ENCODE measurements at regions not wholly inside any gene's neighbourhood (a gene's known extent, or its start where the extent isn't known, plus 50 kb on each side); places are given as distances from the start of the nearest gene placed in this dataset.

GRCh38 chr13:50419331-50419865 lies 404.2 kb downstream of the KCNRG start:
- no peak overlapping the region for H3K4me3 ChIP-seq (ENCODE audit: low read depth, low read length)
- no peak for TF ChIP-seq CTCF (IDR thresholded peaks at IDR 0.05; ENCODE audit: borderline replicate concordance, insufficient read depth, low read depth, low read length)

GRCh38 chr13:50419896-50420295 lies 404.7 kb downstream of the KCNRG start:
- H3K4me3 ChIP-seq (ENCODE audit: low read depth, low read length) = no peak overlapping the region
- TF ChIP-seq CTCF (IDR thresholded peaks at IDR 0.05; ENCODE audit: borderline replicate concordance, insufficient read depth, low read depth, low read length) = no peak

GRCh38 chr13:50420718-50421472 lies 405.7 kb downstream of the KCNRG start:
- no peak for TF ChIP-seq CTCF (IDR thresholded peaks at IDR 0.05; ENCODE audit: borderline replicate concordance, insufficient read depth, low read depth, low read length)
- no peak overlapping the region for H3K4me3 ChIP-seq (ENCODE audit: low read depth, low read length)

- no peak for TF ChIP-seq CTCF (IDR thresholded peaks at IDR 0.05; ENCODE audit: borderline replicate concordance, insufficient read depth, low read depth, low read length)
- H3K4me3 ChIP-seq (ENCODE audit: low read depth, low read length) = no peak overlapping the region
Measured at GRCh38 chr13:50421473-50422130, 406.4 kb downstream of the KCNRG start.

DNA sequence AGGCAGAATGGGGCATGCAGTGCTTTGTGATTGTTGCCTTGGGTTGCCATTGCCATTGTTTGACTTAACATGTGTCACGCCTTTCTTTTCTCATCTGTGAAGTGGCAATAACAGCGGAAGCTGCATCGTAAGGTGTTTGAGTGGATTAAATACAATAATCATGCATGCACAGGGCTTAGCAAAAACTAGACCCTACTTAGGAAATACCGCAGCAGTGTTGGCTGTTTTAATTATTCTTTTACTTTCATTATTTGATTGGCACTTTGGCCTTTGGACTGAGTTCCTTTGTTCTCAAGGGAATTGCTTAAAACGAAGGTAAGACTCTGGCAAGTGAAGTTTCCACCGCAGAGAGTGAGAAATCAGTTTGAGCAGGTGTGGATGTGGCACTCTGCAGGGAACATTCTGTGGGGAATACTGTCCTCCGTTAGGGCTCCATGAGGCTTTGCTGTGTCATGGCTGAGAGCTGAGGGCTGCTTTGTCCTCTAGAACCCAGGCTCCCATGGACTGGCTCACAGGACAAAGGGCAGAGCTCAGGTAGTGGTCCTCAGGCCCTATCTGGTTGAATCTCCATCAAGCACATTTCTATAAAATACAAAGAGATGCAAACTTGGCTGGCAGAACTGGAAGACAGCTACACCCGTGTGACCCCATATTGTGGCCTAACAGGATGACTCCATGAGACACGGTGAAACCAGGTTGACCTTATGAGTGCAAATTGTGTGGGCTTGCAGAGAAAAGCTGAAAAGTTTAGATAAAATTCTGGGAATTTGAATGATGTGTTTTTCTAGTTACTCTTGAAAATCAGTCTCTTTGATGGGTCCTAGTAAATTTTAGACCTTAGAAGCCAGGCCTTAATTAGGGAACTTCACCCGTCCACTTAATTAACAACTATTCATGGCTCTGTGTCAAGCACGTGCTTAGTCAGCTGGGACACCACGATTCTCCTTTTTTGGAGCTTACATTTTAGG lies 407.2 kb downstream of the KCNRG start:
- TF ChIP-seq CTCF (IDR thresholded peaks at IDR 0.05; ENCODE audit: borderline replicate concordance, insufficient read depth, low read depth, low read length) = no peak
- no peak overlapping the region for H3K4me3 ChIP-seq (ENCODE audit: low read depth, low read length)

GRCh38 chr13:50424993-50425392 lies 409.7 kb downstream of the KCNRG start:
- no peak for TF ChIP-seq CTCF (IDR thresholded peaks at IDR 0.05; ENCODE audit: borderline replicate concordance, insufficient read depth, low read depth, low read length)

More at GRCh38 chr13:50424993-50425392, 409.7 kb downstream of the KCNRG start:
- no peak overlapping the region for H3K4me3 ChIP-seq (ENCODE audit: low read depth, low read length)
